ENCODE measurements at regions not wholly inside any gene's neighbourhood (a gene's known extent, or its start where the extent isn't known, plus 50 kb on each side); places are given as distances from the start of the nearest gene placed in this dataset.

GRCh38 chr10:121661451-121661851 lies 63.2 kb upstream of the FGFR2 start:
- DNase-seq = no peak

- no peak for DNase-seq
Observed at GRCh38 chr10:121659236-121659635, 61.0 kb upstream of the FGFR2 start.

GRCh38 chr10:121658611-121659010 lies 60.4 kb upstream of the FGFR2 start:
- no peak for DNase-seq

GRCh38 chr10:121658111-121658510 lies 59.9 kb upstream of the FGFR2 start:
- no peak for DNase-seq

- DNase-seq = no peak
Observed at GRCh38 chr10:121655254-121656144, 57.3 kb upstream of the FGFR2 start.

GRCh38 chr10:121654021-121654545 lies 55.8 kb upstream of the FGFR2 start:
- DNase-seq = no peak

GRCh38 chr10:121653608-121654007 lies 55.4 kb upstream of the FGFR2 start:
- DNase-seq = no peak

DNA sequence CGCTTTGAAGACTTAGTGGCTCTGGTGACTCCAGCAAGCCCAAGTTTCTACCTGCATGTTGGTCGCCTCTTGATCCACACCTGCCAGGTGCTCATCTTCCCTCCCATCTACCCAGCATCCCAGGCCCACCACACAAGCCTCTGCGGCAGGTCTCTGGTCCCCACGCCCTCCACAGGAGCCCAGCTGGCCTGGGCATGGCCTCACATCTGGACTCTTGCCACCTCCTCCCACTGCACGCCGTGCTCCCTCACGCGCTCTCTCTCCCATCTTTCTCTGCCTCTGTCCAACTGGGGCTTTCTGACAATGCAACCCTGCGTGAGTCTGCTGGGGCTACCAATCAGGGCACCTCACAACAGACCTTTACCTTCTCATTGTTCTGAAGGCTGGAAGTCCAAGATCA lies 50.2 kb upstream of the FGFR2 start:
- no peak for DNase-seq

GRCh38 chr10:121648059-121648458 lies 49.8 kb upstream of the FGFR2 start:
- DNase-seq = no peak
